ENCODE measurements at regions not wholly inside any gene's neighbourhood (a gene's known extent, or its start where the extent isn't known, plus 50 kb on each side); places are given as distances from the start of the nearest gene placed in this dataset.
"Not testable (repeated sequence)": the region's sequence is repeated elsewhere in the genome, so short reads cannot be mapped to it uniquely, and the experiment has no call there.

DNA sequence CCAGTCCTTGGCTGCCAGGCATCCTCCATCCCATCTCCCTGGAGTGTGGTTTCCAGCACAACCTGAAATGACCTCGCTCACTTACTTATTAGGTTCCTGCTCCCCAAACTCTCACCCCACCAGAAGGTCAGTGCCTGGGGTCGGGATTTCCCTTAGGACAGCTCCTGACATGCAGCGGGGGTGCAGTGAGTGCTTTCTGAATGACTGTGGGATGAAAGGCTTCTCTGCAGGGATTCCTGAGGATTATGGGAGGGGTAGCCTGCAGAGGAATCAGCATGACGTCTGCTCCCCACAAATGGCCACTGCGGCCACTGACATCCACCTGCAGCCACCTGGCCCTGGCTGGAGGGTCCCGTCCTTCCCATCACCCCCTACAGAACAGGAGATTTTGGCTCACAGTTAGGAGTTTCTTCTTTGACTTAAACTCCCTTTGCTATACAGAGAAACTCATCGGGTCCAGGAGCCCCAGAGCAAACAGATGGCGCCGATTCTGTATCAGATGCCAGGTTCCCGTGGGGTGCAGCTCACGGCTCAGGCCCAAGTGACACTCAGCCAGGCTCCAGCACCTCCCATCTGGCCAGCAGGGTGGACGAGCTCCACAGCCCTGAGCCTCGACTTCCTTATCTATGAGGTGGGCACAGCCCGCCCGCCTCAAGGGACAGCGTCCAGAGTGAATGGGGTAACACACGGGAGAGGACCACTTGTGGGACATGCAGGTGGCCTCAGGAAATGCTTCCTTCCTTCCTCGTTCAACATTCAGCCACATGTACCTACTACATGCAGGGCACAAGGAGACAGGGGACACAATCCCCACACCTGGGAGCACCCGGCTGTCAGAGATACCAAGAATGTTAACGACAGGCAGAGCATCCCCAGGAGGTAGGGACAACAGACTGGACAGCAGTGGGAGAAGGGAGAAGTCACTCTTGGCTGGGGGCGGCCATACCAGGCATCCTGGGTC, 69.8 kb downstream of the RMI2 start:
- DNase-seq, result no peak

DNA sequence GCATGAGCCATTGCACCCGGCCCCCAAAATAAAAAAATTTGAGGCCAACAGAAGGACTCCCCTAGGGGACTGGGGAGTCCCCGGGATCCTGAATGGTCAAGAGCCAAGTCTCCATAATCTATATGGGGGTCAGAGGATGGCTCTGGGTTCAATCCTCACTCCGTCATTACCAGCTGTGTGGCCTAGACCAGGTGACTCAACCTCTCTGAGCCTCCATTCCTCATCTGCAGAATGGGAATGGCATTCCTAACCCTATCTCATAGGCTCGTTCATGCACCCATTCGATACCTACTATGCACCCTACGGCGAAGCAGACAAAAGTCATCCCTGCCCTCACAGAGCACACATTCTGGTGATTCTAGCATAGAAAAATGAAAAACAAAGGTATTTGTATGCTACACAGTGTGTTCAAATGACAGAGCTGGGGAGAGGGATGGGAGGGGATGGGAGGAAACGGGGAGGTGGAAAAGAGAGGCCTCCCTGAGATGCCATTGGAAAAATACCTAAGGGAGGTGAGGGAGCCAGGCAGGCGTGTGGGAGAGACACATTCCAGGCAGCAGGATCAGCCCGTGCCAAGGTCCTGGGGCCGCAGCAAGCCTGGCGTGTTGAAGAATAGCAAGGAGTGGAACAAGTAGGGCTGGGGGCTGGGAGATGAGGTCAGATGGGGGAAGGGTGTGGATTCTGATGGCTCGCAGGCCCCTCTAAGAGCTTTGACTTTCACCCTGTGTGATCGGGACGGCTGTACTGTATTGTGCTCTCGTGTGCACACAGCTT, 71.2 kb downstream of the RMI2 start:
- no peak for DNase-seq

GRCh38 chr16:11417487-11417886, 72.2 kb downstream of the RMI2 start:
- no peak for DNase-seq

DNA sequence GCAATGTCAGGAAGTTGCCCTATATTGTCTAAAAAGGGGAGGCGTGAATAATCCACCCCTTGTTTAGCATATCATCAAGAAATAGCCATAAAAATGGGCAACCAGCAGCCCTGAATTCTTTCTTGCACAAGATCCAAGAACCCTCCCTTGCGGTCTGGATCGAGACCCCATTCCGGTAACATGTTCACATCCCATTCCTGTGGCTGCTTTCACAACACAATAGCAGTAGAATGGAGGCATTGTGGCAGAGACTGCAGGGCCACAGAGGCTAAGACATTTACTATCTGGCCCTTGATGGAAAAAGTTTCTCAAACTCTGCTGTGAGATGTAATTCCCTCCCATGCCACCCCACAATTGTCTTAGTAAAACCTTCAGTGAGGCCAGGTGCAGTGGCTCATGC, 73.2 kb downstream of the RMI2 start:
- no peak for DNase-seq

GRCh38 chr16:11420067-11420466, 74.8 kb downstream of the RMI2 start:
- DNase-seq, result not testable (repeated sequence)

- DNase-seq, result no peak
Observed at GRCh38 chr16:11420895-11421294, 75.6 kb downstream of the RMI2 start.

GRCh38 chr16:11422381-11423314, 77.4 kb downstream of the RMI2 start:
- DNase-seq, result no peak

DNA sequence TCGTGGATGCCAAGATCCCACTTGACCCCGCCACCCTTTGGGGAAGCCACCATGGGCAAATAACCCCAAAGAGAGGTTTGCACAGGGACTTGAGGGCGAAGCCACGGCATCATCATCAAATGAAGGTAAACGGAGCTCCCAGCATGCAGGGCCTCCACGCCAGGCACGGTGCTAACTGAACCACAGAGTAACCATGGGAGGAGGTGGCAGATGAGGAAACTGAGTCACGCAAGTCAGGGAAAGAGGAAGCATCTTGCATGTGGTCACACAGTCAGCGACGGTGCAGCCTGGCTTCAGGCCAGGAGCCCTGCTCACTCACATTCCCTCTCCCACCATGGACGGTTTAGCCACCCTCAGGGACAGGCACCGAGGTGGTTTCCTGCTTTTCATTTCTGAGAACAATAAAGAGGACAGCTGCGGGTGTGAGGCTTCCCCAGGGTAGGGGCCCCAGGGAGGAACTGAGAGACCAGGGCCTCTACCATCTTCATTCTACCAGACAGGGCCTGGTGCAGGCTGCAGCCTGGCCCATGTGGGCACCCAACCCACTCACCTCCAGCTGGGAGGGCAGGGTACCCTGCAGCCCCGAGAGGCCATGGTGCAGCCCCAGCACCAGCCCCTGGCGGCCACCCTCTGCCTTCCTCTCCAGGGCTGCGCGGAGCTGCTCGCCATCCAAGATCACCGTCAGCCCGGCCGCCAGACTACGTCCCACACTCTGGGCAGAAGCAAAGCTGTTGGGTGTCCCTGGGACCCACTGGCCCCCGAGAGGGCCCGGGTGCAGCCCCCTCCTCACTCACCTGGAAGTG, 78.3 kb downstream of the RMI2 start:
- DNase-seq, result no peak

- no peak for DNase-seq
Observed at GRCh38 chr16:11424118-11424460, 78.8 kb downstream of the RMI2 start.

GRCh38 chr16:11425140-11425539, 79.9 kb downstream of the RMI2 start:
- no peak for DNase-seq

- DNase-seq, result no peak
Observed at GRCh38 chr16:11428623-11428953, 83.3 kb downstream of the RMI2 start.

DNA sequence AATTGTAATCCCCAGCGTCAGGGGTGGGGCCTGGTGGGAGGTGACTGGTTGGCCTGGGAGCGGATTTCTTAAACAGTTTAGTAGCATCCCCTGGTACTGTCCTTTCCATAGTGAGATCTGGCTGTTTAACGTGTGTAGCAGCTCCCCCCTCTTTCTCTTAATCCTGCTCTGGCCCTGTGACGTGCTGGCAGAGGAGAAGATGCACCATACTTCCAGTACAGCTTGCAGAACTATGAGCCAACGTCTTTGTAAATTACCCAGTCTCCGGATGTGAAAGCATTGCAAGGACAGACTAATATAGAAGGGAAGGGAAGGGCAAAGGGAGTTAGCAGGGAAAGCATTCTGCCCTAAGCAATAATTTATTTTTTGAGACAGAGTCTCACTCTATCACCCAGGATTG, 83.9 kb downstream of the RMI2 start:
- no peak for DNase-seq

GRCh38 chr16:11429823-11430222, 84.6 kb downstream of the RMI2 start:
- no peak for DNase-seq

- DNase-seq, result no peak
Observed at GRCh38 chr16:11430601-11431317, 85.5 kb downstream of the RMI2 start.

DNA sequence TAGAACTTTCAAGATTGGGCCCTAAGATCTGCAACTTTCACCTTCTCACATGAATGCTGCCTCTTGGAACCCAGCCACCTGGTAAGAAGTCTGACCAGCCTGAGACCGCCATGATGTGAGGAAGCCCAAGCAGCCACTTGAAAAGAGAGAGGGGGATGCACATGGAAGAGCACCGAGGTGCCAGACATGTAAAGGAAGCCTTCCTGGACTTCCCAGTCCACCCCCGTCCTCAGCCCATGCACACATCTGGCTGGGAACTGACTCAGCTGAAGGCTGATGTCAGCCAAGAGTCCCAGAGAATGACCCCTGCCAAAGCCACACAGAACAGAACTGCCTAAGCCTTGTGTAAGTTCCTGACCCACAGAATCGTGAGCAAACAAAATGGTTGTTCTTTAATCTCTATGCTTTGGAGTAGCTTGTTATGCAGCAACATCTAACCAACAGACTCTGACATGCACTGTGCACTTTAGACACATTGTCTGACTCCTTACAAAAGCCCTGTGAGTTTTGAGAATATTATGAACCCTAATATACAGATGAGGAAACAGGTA, 86.7 kb downstream of the RMI2 start:
- DNase-seq, result no peak

DNA sequence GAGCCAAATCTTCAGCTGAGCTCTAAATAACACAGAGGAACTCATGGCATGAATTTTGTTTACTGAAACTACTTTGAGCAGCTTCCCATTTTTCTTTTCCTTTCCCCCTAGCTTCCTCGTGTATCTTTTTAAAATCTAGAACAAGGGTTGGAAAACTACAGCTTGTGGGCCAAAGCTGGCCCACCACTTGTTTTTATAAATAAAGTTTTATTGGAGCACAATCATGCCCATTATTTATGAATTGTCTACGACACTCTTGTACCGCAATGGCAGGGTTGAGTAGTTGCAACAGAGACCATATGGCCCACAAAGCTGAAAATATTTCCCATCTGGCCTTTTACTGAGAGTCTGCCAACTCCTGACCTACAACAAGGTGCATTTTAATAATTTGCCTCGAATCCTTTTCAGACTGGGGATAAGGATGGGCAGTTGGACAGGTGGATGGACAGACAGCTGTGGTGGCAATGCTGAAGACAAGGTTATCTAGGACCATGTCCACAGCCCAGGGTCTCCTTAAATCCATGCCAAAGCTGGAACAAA, 87.7 kb downstream of the RMI2 start:
- DNase-seq, result no peak

DNA sequence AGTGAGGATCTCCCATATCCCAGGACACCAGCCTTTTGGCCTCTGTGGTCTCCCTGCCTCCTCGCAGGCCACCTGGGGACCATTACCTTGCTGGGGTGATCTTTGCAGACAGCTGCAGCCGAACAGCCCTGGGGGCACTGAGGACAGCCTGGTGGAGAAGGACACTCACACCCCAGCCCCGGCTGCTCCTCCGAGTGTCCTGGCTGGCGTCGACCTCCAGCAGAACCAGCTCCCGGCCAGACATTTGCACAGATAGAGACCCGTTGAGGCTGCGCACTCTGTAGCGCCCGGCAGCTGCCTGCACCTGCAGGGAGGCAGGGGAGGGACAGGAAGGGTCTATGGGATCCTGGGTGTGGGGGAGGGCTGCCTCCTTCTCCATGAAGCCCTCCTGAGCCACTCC, 90.3 kb downstream of the RMI2 start:
- DNase-seq, result no peak

GRCh38 chr16:11437069-11437468, 91.8 kb downstream of the RMI2 start:
- DNase-seq, result no peak

GRCh38 chr16:11439790-11440656, 94.8 kb downstream of the RMI2 start:
- DNase-seq, result no peak
